GM12878 (cell line): ENCODE measurements at regions not wholly inside any gene's neighbourhood (a gene's known extent, or its start where the extent isn't known, plus 50 kb on each side); places are given as distances from the start of the nearest gene placed in this dataset.

Experiments
- ETV6 ChIP-seq, 2 experiments: fragments of 450-650 bp in 1 of 2; IDR thresholded peaks in 1 of 2; conservative IDR thresholded peaks in 1 of 2; 2 replicates each; pipeline ENCODE4 v1.6.1; 2014; ENCODE audit warnings: antibody characterized with exemption in 1 of 2, borderline replicate concordance in 1 of 2, low read depth in 1 of 2, mild to moderate bottlenecking in 1 of 2, moderate library complexity in 1 of 2
- EZH2 ChIP-seq: IDR thresholded peaks from 2 replicates; pipeline ENCODE4 v1.6.1; 2012; ENCODE audit warnings: low read depth, mild to moderate bottlenecking, control low read depth, inconsistent platforms, low read length, borderline replicate concordance; ENCODE audit not compliant: control insufficient read depth
- HDAC2 ChIP-seq: fragments of 200-600 bp; sonication (generic); IDR thresholded peaks from 2 replicates; pipeline ENCODE4 v1.6.1; 2017
- IKZF1 ChIP-seq: fragments of 450-650 bp; conservative IDR thresholded peaks from 2 replicates; pipeline ENCODE4 v1.6.1; 2017; ENCODE audit warnings: antibody characterized with exemption, mild to moderate bottlenecking
- MLLT1 ChIP-seq: fragments of 450-650 bp; IDR thresholded peaks from 2 replicates; pipeline ENCODE4 v1.6.1; 2016; ENCODE audit warnings: mild to moderate bottlenecking
- MXI1 ChIP-seq: fragments of 150-350 bp; IDR thresholded peaks from 2 replicates; pipeline ENCODE4 v1.6.1; 2011; ENCODE audit warnings: low read depth, mild to moderate bottlenecking, inconsistent platforms, low read length, improper control_type of control experiment
- NR2F1 ChIP-seq: fragments of 450-650 bp; conservative IDR thresholded peaks from 2 replicates; pipeline ENCODE4 v1.6.1; 2017; ENCODE audit warnings: mild to moderate bottlenecking
- POLR2AphosphoS5 ChIP-seq: IDR thresholded peaks from 2 replicates; pipeline ENCODE4 v1.6.1; 2011; ENCODE audit warnings: mild to moderate bottlenecking, low read length, inconsistent platforms
- SREBF1 ChIP-seq: IDR thresholded peaks from 2 replicates; pipeline ENCODE4 v1.6.1; 2012; ENCODE audit warnings: mild to moderate bottlenecking, low read length
- USF2 ChIP-seq: IDR thresholded peaks from 2 replicates; pipeline ENCODE4 v1.6.1; 2011; ENCODE audit warnings: low read depth, low read length, improper control_type of control experiment, borderline replicate concordance
- TF ChIP-seq, protein P1 (sequence below), 3 experiments: IDR thresholded peaks in 2 of 3; conservative IDR thresholded peaks in 1 of 3; 2 replicates each; pipeline ENCODE4 v1.5.1; 2011; ENCODE audit warnings: low read depth in 3 of 3, low read length in 3 of 3, mild to moderate bottlenecking in 3 of 3, control low read depth in 2 of 3, moderate library complexity in 2 of 3, inconsistent platforms in 1 of 3, mixed read lengths in 1 of 3; ENCODE audit not compliant: control insufficient read depth in 2 of 3, insufficient read depth in 1 of 3; ENCODE audit errors: extremely low read depth in 1 of 3
- TF ChIP-seq, protein P2 (sequence below): IDR thresholded peaks from 2 replicates; pipeline ENCODE4 v1.6.1; 2011; ENCODE audit warnings: borderline replicate concordance, low read depth, mild to moderate bottlenecking, moderate library complexity, mixed read lengths, low read length; ENCODE audit not compliant: insufficient read depth; ENCODE audit errors: extremely low read length

DNA sequence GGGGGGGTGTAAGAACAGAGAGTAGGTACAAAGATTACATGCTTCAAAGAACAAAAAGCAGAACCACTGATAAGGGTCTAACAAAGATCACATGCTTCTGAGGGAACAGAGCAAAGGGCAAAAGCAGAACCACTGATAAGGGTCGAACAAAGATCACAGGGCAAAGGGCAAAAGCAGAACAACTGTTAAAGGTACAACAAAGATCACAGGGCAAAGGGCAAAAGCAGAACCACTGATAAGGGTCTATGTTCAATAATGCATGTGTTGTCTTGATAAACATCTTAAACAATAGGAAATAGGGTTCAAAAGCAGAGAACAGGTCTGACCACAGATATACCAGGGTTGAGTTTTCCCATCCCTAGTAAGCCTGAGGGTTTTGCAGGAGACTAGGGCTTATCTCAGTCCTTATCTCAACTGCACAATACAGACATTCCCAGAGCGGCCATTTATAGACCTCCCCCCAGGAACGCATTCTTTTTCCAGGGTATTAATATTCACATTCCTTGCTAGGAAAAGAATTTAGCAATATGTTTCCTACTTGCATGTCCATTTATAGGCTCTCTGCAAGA, 81.9 kb upstream of the PGR start:
- no peak for TF ChIP-seq MLLT1
- no peak for TF ChIP-seq POLR2AphosphoS5
- TF ChIP-seq MXI1: no peak
- TF ChIP-seq IKZF1: no peak
- no peak for TF ChIP-seq HDAC2
- no peak for TF ChIP-seq ETV6 (conservative IDR thresholded peaks at IDR 0.05 in 1 of 2, IDR thresholded peaks at IDR 0.05 in 1 of 2; ENCODE audit: borderline replicate concordance in 1 of 2, low read depth in 1 of 2)
- TF ChIP-seq EZH2: no peak
- TF ChIP-seq, protein P1, sequence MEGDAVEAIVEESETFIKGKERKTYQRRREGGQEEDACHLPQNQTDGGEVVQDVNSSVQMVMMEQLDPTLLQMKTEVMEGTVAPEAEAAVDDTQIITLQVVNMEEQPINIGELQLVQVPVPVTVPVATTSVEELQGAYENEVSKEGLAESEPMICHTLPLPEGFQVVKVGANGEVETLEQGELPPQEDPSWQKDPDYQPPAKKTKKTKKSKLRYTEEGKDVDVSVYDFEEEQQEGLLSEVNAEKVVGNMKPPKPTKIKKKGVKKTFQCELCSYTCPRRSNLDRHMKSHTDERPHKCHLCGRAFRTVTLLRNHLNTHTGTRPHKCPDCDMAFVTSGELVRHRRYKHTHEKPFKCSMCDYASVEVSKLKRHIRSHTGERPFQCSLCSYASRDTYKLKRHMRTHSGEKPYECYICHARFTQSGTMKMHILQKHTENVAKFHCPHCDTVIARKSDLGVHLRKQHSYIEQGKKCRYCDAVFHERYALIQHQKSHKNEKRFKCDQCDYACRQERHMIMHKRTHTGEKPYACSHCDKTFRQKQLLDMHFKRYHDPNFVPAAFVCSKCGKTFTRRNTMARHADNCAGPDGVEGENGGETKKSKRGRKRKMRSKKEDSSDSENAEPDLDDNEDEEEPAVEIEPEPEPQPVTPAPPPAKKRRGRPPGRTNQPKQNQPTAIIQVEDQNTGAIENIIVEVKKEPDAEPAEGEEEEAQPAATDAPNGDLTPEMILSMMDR (IDR thresholded peaks at IDR 0.05 in 2 of 3, conservative IDR thresholded peaks at IDR 0.05 in 1 of 3; ENCODE audit: control insufficient read depth in 2 of 3, extremely low read depth in 1 of 3, insufficient read depth in 1 of 3, low read depth in 3 of 3, low read length in 3 of 3): no peak
- TF ChIP-seq NR2F1: no peak
- TF ChIP-seq SREBF1: no peak
- TF ChIP-seq, protein P2, sequence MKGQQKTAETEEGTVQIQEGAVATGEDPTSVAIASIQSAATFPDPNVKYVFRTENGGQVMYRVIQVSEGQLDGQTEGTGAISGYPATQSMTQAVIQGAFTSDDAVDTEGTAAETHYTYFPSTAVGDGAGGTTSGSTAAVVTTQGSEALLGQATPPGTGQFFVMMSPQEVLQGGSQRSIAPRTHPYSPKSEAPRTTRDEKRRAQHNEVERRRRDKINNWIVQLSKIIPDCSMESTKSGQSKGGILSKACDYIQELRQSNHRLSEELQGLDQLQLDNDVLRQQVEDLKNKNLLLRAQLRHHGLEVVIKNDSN: no peak
- no peak for TF ChIP-seq USF2
